T-cell (primary cell): ENCODE measurements at regions not wholly inside any gene's neighbourhood (a gene's known extent, or its start where the extent isn't known, plus 50 kb on each side); places are given as distances from the start of the nearest gene placed in this dataset.
A peak's percentile ranks its signal among the peaks of the same experiment; 100 is the strongest.
"Not testable (repeated sequence)": the region's sequence is repeated elsewhere in the genome, so short reads cannot be mapped to it uniquely, and the experiment has no call there.

Experiments
- ATAC-seq, 4 experiments: fragments of 200-7000 bp in 3 of 4; fragments of 150-1000 bp in 1 of 4; cut with Tn5 transposase; replicated peaks in 1 of 4; 1 replicate in 3 of 4; 2 replicates in 1 of 4; pipeline ENCODE4 v1.10.0; 2021; ENCODE audit warnings: moderate library complexity in 3 of 4, mild to moderate bottlenecking in 2 of 4, moderate number of reproducible peaks in 1 of 4
- CTCF ChIA-PET, 2 donors: fragments of 300-600 bp; sonication (Branson Sonifier 250); formaldehyde crosslinking; loops; one replicate each; lab custom pipeline; 2022; ENCODE audit warnings: antibody characterized with exemption in 2 of 2; lab: Charles Lee
- POLR2A ChIA-PET, 2 donors: fragments of 300-600 bp; sonication (Branson Sonifier 250); formaldehyde crosslinking; loops; one replicate each; lab custom pipeline; 2022; ENCODE audit warnings: antibody characterized with exemption in 2 of 2; lab: Charles Lee
- DNase-seq, 35 experiments: peaks; one replicate each; pipeline versions ENCODE4 v3.0.0 to v3.0.0-alpha.2; 2013 to 2023
- H3K27ac ChIP-seq: one replicate; pipeline ENCODE4 v1.5.1; 2013; ENCODE audit warnings: low read length
- H3K27me3 ChIP-seq, 2 experiments: replicated peaks in 1 of 2; 1 replicate in 1 of 2; 2 replicates in 1 of 2; pipeline versions ENCODE4 v1.6.1 to v1.7.0; 2013; ENCODE audit warnings: low read length in 1 of 2, mixed read lengths in 1 of 2; ENCODE audit not compliant: control insufficient read depth in 2 of 2, insufficient read depth in 2 of 2; ENCODE audit errors: extremely low read depth in 1 of 2
- H3K36me3 ChIP-seq, 2 donors: 1 replicate in 1 of 2; 2 replicates in 1 of 2; pipeline versions ENCODE4 v1.6.1 to v1.7.0; 2013; ENCODE audit warnings: low read length in 1 of 2; ENCODE audit not compliant: control insufficient read depth in 2 of 2, insufficient read depth in 1 of 2; ENCODE audit errors: extremely low read depth in 1 of 2
- H3K4me1 ChIP-seq, 2 experiments: 1 replicate in 1 of 2; 2 replicates in 1 of 2; pipeline versions ENCODE4 v1.6.1 to v1.7.0; 2013; ENCODE audit warnings: low read length in 2 of 2, mixed read lengths in 1 of 2; ENCODE audit not compliant: insufficient read depth in 2 of 2, control insufficient read depth in 1 of 2; ENCODE audit errors: extremely low read depth in 1 of 2
- H3K4me3 ChIP-seq, 2 donors: 1 replicate in 1 of 2; 2 replicates in 1 of 2; pipeline versions ENCODE4 v1.5.1 to v1.7.0; 2013; ENCODE audit warnings: mild to moderate bottlenecking in 2 of 2, low read length in 1 of 2, moderate library complexity in 1 of 2; ENCODE audit not compliant: control insufficient read depth in 1 of 2; ENCODE audit errors: extremely low read depth in 1 of 2
- H3K9me3 ChIP-seq: 2 replicates; pipeline ENCODE4 v1.7.0; 2013
- H3K27ac Mint-ChIP-seq, 2 donors: one replicate each; pipeline ENCODE4 v1.8.0; 2020 to 2021; ENCODE audit warnings: mild to moderate bottlenecking in 2 of 2, mixed read lengths in 2 of 2
- H3K27me3 Mint-ChIP-seq, 2 donors: one replicate each; pipeline ENCODE4 v1.8.0; 2021 to 2022; ENCODE audit warnings: mixed read lengths in 2 of 2
- H3K36me3 Mint-ChIP-seq: one replicate; pipeline ENCODE4 v1.8.0; 2021; ENCODE audit warnings: mixed read lengths
- H3K4me1 Mint-ChIP-seq, 3 donors: one replicate each; pipeline ENCODE4 v1.8.0; 2020 to 2022; ENCODE audit warnings: mixed read lengths in 3 of 3, mild to moderate bottlenecking in 1 of 3
- H3K4me3 Mint-ChIP-seq, 3 donors: one replicate each; pipeline ENCODE4 v1.8.0; 2020 to 2022; ENCODE audit warnings: mild to moderate bottlenecking in 3 of 3, mixed read lengths in 3 of 3, moderate library complexity in 3 of 3
- H3K9me3 Mint-ChIP-seq, 3 donors: one replicate each; pipeline ENCODE4 v1.8.0; 2020 to 2022; ENCODE audit warnings: mixed read lengths in 3 of 3
- WGBS: methylation state at CpG from one replicate; pipeline ENCODE4 v1.1.5; 2013; ENCODE audit warnings: missing lambda C conversion rate; ENCODE audit not compliant: insufficient coverage; 5-methylcytosine and 5-hydroxymethylcytosine counted together

DNA sequence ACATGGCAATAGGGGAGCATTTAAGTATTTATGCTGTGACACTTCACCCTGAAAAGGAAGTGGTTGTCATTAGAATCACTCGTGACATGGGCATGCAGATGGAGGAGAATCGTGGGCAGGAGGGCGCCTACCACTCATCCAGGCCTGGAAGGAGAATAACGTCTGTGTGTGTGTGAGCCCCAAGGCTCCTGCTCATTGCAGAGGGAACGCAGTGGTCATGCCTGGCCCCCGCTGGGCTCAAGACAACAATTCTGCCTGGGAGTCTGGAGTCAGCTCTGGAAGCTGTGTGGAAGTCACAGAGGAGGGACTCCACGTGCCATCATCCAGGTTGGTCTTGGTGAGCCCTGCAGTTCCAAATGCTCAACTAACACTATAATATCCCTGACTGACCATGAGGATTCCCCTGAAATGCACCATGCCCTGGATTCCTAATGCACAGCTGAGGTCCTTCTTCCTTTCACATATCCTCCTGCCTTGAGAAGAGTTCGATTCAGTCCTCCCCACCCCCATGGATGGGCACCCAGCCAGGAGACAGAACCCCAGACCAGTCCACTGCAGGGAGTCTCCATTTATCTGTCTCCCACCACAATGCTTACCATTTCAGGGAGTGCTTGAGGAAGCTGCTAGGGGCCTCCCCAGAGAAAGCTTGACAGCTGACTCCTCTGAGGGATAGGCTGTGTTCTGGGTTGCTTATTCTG lies 446.9 kb upstream of the B3GAT1 start:
- ChIA-PET CTCF (no interaction called here), POLR2A (no interaction called here)
- H3K36me3 Mint-ChIP-seq = no peaks in the 10 kb centered on the region
- Histone ChIP-seq H3K27ac (no peak overlapping the region), H3K4me3 (no peak overlapping the region), H3K27me3 (peaks cover 0 to 16% of the 10 kb centered on the region in 2 experiments), H3K4me1 (no peaks in the 10 kb centered on the region), H3K9me3 (no peaks in the 10 kb centered on the region), H3K36me3 (no peaks in the 10 kb centered on the region)
- 62% methylated on average over 7 of the region's 8 CpGs for WGBS
- peaks cover 14 to 21% of the 10 kb centered on the region in 2 donors for H3K27me3 Mint-ChIP-seq
- H3K9me3 Mint-ChIP-seq = no peaks in the 10 kb centered on the region
- ATAC-seq = no peak
- no peak overlapping the region for H3K27ac Mint-ChIP-seq
- H3K4me1 Mint-ChIP-seq = no peaks in the 10 kb centered on the region
- H3K4me3 Mint-ChIP-seq = no peak overlapping the region
- DNase-seq = no peak

DNA sequence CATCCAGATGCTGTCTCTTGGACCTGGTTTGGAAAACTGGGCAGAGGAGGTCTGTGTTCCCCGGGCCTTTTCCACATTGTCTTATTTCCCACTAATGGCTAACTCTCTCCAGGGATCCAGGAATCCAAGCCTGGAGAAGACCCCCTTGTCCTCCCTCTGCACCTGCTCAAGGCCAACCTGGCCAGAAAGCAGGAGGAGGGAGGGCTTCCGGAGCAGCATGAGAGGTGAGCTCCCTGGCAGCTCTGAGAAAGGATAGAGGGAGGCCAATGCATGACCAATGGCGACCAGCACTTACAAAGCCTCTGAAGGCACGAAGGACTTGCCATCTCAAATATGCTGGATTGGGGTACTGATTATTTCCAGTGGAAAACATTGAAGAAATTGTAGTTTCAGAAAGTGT lies 445.0 kb upstream of the B3GAT1 start:
- POLR2A ChIA-PET = no interaction called here
- DNase-seq = no peak
- no peaks in the 10 kb centered on the region for H3K36me3 Mint-ChIP-seq

DNA sequence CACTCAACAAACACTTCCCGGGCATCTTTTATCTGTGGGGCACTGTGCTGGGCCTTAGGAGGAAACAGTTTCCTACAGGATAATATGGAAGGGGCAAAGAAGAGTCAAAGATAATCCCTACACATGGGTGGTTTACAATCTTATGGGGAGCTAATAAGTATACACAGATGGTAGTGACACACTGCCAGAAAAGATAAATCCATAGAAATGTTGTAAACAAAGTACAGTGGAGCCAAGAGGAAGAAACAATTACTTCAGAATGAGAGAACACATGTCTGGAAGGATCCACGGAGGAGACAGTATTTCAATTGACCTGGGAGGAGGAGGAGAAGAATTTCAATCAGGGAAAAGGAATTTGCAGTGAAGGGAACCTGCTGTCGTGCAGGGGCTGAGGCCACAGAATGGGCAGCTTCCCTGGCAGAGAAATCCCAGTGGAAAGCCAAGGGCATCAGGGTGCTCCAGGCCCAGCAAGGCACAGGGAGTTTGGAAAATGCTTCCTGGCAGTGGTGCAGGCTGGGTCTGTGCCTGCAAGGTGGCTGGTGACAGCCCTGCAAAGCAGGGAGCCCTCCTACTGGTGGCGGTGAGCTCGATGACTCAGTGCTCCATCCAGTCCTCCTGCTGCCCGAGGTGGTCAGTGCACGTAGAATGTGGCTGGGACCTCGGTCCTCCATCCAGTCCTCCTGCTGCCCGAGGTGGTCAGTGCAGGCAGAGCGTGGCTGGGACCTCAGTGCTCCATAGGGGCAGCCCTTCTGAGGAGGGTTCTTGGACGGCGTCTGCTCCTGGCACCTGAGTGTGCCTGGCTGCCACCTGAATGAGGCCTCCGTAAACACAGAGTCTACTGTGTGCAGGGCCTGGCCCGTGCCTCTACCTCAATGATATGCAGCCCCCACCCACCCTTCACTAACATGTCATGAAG lies 444.3 kb upstream of the B3GAT1 start:
- H3K4me3 Mint-ChIP-seq = no peak overlapping the region
- H3K27ac Mint-ChIP-seq = no peak overlapping the region
- Histone ChIP-seq H3K4me3 (no peak overlapping the region), H3K27ac (no peak overlapping the region), H3K27me3 (peaks cover 0 to 20% of the 10 kb centered on the region in 2 experiments), H3K4me1 (no peaks in the 10 kb centered on the region), H3K36me3 (no peaks in the 10 kb centered on the region), H3K9me3 (no peaks in the 10 kb centered on the region)
- WGBS = 64% methylated on average over 13 of the region's 14 CpGs
- no peaks in the 10 kb centered on the region for H3K9me3 Mint-ChIP-seq
- DNase-seq (no peak), ATAC-seq (no peak)
- H3K4me1 Mint-ChIP-seq = no peaks in the 10 kb centered on the region
- H3K36me3 Mint-ChIP-seq = no peaks in the 10 kb centered on the region
- POLR2A ChIA-PET = no interaction called here
- H3K27me3 Mint-ChIP-seq = peaks cover 31% of the 10 kb centered on the region in 2 donors
- CTCF ChIA-PET = no interaction called here

More for the DNA sequence above, 445.0 kb upstream of the B3GAT1 start:
- H3K27ac ChIP-seq = no peak overlapping the region
- no peaks in the 10 kb centered on the region for H3K9me3 ChIP-seq
- Mint-ChIP-seq H3K9me3 (no peaks in the 10 kb centered on the region), H3K4me1 (no peaks in the 10 kb centered on the region), H3K27me3 (peaks cover 31% of the 10 kb centered on the region in 2 donors), H3K27ac (no peak overlapping the region), H3K4me3 (no peak overlapping the region)
- CTCF ChIA-PET = no interaction called here
- no peak overlapping the region for H3K4me3 ChIP-seq
- WGBS = 72% methylated on average over 2 of the region's 4 CpGs
- no peaks in the 10 kb centered on the region for H3K4me1 ChIP-seq
- H3K36me3 ChIP-seq = no peaks in the 10 kb centered on the region
- ATAC-seq = no peak
- H3K27me3 ChIP-seq = peaks cover 0 to 20% of the 10 kb centered on the region in 2 experiments

DNA sequence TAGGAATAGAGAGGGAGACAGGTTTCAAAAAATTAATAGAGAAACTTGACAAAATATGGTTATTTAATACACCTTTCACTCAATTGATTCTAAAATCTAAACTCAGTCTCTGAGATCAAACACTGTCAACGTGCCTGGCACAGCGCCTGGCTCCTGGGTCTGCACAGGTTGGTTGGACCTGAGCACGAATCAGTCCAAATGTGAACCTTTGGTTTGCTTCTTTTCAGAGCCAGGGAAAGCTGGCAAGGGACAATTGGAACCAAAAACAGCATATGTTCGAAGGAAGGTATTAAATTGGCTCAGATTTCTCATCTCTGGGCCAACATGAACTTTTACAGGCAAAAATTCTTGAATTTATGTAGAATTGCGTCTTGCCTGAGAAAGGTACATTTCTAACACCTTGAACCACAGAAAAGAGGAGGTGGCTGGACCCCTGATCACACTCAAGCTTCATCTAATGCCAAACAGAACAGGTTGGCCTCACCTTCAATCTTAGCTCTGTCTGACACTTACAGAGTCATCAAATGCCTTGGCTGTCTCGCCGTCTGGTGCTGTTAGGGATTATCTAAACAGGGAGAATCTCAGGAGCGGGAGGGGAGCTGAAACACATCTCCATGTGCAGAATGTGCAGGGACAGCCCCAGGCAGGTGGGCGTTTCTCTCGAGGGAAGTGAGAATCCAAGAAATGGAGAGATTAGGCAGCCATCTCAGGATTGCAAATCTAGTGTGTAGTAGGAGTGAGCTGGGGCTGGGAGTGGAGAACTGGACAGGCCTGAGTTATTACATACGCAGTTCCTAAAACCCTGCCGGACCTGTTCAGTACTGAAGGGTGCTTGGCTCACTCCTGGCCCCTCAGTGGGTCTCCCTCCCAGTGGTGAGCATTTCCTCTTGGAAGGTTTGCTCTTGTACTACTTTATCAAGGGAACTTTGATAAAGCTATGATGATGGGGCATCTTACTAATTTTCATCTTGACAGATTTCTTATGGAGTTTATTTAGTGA lies 442.2 kb upstream of the B3GAT1 start:
- no peak overlapping the region for H3K4me3 ChIP-seq
- no peaks in the 10 kb centered on the region for H3K9me3 ChIP-seq
- peaks cover 27 to 36% of the 10 kb centered on the region in 2 donors for H3K27me3 Mint-ChIP-seq
- H3K27me3 ChIP-seq = peaks cover 0 to 21% of the 10 kb centered on the region in 2 experiments
- H3K27ac ChIP-seq = no peak overlapping the region
- ATAC-seq = no peak
- H3K9me3 Mint-ChIP-seq = no peaks in the 10 kb centered on the region
- 51% methylated on average over 8 of the region's 12 CpGs for WGBS
- CTCF ChIA-PET = no interaction called here
- DNase-seq = no peak
- POLR2A ChIA-PET = no interaction called here
- no peak overlapping the region for H3K27ac Mint-ChIP-seq
- H3K36me3 Mint-ChIP-seq = no peaks in the 10 kb centered on the region
- H3K36me3 ChIP-seq = no peaks in the 10 kb centered on the region
- H3K4me1 Mint-ChIP-seq = no peaks in the 10 kb centered on the region
- H3K4me1 ChIP-seq = no peaks in the 10 kb centered on the region
- no peak overlapping the region for H3K4me3 Mint-ChIP-seq

DNA sequence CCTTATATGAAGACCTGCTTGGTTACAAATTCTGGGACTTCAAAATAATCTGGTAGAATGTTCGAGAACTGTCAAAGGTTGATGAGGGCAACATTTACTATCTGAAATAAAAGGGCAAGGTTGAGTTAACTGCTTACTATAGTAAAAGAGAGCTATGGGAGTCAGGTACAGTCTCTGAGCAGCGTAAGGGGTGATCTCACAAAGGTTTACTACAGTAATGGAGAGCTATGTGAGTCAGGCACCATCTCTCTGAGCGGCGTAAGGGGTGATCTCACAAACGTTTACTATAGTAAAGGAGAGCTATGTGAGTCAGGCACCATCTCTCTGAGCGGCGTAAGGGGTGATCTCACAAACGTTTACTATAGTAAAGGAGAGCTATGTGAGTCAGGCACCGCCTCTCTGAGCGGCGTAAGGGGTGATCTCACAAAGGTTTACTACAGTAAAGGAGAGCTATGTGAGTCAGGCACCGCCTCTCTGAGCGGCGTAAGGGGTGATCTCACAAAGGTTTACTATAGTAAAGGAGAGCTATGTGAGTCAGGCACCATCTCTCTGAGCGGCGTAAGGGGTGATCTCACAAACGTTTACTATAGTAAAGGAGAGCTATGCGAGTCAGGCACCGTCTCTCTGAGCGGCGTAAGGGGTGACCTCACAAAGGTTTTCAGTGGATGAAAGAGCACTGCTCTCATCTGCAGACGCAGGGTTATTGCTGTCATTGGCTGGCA lies 439.6 kb upstream of the B3GAT1 start:
- peak in 2 of 35 experiments; percentile 49 to 68 for DNase-seq
- ATAC-seq, H3K9me3 Mint-ChIP-seq, H3K27ac ChIP-seq, H3K36me3 Mint-ChIP-seq, POLR2A ChIA-PET, H3K4me1 ChIP-seq, H3K4me1 Mint-ChIP-seq, CTCF ChIA-PET, H3K27ac Mint-ChIP-seq, H3K9me3 ChIP-seq, H3K36me3 ChIP-seq, H3K4me3 ChIP-seq, H3K4me3 Mint-ChIP-seq: not testable (repeated sequence)
- peaks cover 0 to 18% of the 10 kb centered on the region in 2 experiments for H3K27me3 ChIP-seq
- peaks cover 24 to 36% of the 10 kb centered on the region in 2 donors for H3K27me3 Mint-ChIP-seq
- 90% methylated on average over 8 of the region's 22 CpGs for WGBS
